ENCODE measurements at regions not wholly inside any gene's neighbourhood (a gene's known extent, or its start where the extent isn't known, plus 50 kb on each side); places are given as distances from the start of the nearest gene placed in this dataset.

DNA sequence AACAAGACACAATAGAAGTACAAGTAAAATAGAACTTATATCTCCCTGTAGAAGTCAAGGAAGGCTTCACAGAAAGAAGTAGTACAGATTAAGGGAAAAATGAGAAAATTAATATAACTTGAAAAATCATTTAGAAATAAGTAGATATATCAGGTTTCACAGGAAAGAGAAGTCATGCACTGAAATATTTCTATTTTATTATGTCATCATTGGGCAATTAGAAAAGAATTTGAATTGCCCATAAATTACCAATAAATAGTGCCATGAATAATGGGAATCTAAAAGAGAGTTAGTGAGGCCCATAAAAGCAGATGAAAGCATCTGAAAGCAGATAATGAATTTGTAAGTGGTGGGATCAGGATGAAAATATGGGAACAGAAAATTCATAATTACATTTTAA is 1597.8 kb downstream of the PLA2G4A start:
- ChIA-PET CTCF (no interaction called here), POLR2A (ENCODE audit: unreplicated experiment) (no interaction called here)
- no TSS peak for BruUV-seq (replicated peaks)
- TF ChIP-seq EZH2 (IDR thresholded peaks at IDR 0.05; ENCODE audit: low read depth), result no peak
- TF ChIP-seq, protein P1, sequence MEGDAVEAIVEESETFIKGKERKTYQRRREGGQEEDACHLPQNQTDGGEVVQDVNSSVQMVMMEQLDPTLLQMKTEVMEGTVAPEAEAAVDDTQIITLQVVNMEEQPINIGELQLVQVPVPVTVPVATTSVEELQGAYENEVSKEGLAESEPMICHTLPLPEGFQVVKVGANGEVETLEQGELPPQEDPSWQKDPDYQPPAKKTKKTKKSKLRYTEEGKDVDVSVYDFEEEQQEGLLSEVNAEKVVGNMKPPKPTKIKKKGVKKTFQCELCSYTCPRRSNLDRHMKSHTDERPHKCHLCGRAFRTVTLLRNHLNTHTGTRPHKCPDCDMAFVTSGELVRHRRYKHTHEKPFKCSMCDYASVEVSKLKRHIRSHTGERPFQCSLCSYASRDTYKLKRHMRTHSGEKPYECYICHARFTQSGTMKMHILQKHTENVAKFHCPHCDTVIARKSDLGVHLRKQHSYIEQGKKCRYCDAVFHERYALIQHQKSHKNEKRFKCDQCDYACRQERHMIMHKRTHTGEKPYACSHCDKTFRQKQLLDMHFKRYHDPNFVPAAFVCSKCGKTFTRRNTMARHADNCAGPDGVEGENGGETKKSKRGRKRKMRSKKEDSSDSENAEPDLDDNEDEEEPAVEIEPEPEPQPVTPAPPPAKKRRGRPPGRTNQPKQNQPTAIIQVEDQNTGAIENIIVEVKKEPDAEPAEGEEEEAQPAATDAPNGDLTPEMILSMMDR (conservative IDR thresholded peaks at IDR 0.05), result no peak
- Histone ChIP-seq H3K36me3 (ENCODE audit: low read depth) (no peaks in the 10 kb centered on the region), H3F3A (ENCODE audit: insufficient read depth, low read depth) (no peaks in the 10 kb centered on the region), H2AFZ (no peak overlapping the region), H3K4me2 (no peak overlapping the region), H3K27me3 (ENCODE audit: insufficient read depth, low read depth) (no peaks in the 10 kb centered on the region), H3K79me2 (ENCODE audit: low read depth) (no peaks in the 10 kb centered on the region), H3K9me2 (ENCODE audit: insufficient read depth) (no peaks in the 10 kb centered on the region), H3K27ac (no peak overlapping the region), H3K9me3 (ENCODE audit: insufficient read depth, low read depth) (0 out of 2 replicates have a peak, but pooled peaks cover 3% of the 10 kb centered on the region), H3K4me3 (no peak overlapping the region), H4K20me1 (ENCODE audit: insufficient read depth) (no peaks in the 10 kb centered on the region), H3K4me1 (replicated peaks; ENCODE audit: insufficient read depth) (no peaks in the 10 kb centered on the region)
- intact Hi-C loops (cut with micrococcal nuclease; ENCODE audit: unreplicated experiment), result no loop called here
- no peak for DNase-seq

DNA sequence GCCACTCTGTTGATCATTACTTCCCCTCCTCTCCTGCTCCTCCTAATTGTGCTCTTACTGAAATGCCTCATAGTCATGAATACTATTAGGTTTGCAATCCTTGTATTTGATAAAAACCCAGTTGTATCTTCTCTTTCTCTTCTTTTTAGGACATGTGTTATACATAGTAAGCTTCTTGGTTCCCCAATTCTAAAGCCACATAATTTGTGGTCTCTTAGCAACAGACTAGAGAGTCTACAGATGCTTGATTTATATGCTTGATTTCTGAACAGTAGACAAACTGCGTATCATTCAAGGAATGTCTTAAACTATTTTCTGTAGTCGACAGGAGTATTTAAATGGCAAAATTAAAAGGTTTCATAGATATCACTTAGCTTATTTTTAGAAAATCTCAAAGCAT is 1598.9 kb downstream of the PLA2G4A start:
- intact Hi-C loops (cut with micrococcal nuclease; ENCODE audit: unreplicated experiment), result no loop called here
- CTCF ChIA-PET, result no interaction called here
- POLR2A ChIA-PET (ENCODE audit: unreplicated experiment), result no interaction called here
- no peaks in the 10 kb centered on the region for H3K4me1 ChIP-seq (replicated peaks; ENCODE audit: insufficient read depth)
- no peak overlapping the region for H3K4me3 ChIP-seq
- H3K79me2 ChIP-seq (ENCODE audit: low read depth), result no peaks in the 10 kb centered on the region
- H4K20me1 ChIP-seq (ENCODE audit: insufficient read depth), result no peaks in the 10 kb centered on the region
- 0 out of 2 replicates have a peak, but pooled peaks cover 3% of the 10 kb centered on the region for H3K9me3 ChIP-seq (ENCODE audit: insufficient read depth, low read depth)
- no peak overlapping the region for H3K4me2 ChIP-seq
- no TSS peak for BruUV-seq (replicated peaks)
- H3K36me3 ChIP-seq (ENCODE audit: low read depth), result no peaks in the 10 kb centered on the region
- no peak for DNase-seq
- TF ChIP-seq, protein P1 (conservative IDR thresholded peaks at IDR 0.05), result no peak
- no peak for TF ChIP-seq EZH2 (IDR thresholded peaks at IDR 0.05; ENCODE audit: low read depth)
- no peaks in the 10 kb centered on the region for H3F3A ChIP-seq (ENCODE audit: insufficient read depth, low read depth)
- no peak overlapping the region for H3K27ac ChIP-seq
- no peaks in the 10 kb centered on the region for H3K27me3 ChIP-seq (ENCODE audit: insufficient read depth, low read depth)
- H2AFZ ChIP-seq, result no peak overlapping the region
- H3K9me2 ChIP-seq (ENCODE audit: insufficient read depth), result no peaks in the 10 kb centered on the region

DNA sequence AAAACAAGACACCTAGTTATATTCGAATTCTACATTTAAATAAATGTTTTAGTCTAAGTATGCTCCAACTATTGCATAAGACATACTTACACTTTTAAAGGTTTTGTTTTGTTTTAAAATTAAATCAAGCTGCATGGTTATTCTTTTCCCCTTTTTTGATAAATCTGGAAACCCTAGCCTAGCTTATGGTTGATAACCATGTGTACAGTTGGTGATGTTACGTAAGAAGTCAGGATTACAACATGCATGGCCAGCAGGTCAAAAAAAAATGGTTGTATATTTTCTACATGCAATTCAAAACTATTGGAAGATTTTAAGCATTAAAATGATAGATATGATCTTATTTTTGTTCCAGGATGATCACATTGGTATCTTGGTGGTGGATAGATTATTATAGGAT is 1600.6 kb downstream of the PLA2G4A start:
- TF ChIP-seq, protein P1 (conservative IDR thresholded peaks at IDR 0.05), result no peak
- TF ChIP-seq EZH2 (IDR thresholded peaks at IDR 0.05; ENCODE audit: low read depth), result no peak
- POLR2A ChIA-PET (ENCODE audit: unreplicated experiment), result no interaction called here
- Histone ChIP-seq H3K4me2 (no peak overlapping the region), H3K9me3 (ENCODE audit: insufficient read depth, low read depth) (0 out of 2 replicates have a peak, but pooled peaks cover 3% of the 10 kb centered on the region), H3K36me3 (ENCODE audit: low read depth) (no peaks in the 10 kb centered on the region), H3K27ac (no peak overlapping the region), H3K9me2 (ENCODE audit: insufficient read depth) (no peaks in the 10 kb centered on the region), H3F3A (ENCODE audit: insufficient read depth, low read depth) (no peaks in the 10 kb centered on the region), H3K4me3 (no peak overlapping the region), H4K20me1 (ENCODE audit: insufficient read depth) (no peaks in the 10 kb centered on the region), H3K4me1 (replicated peaks; ENCODE audit: insufficient read depth) (no peaks in the 10 kb centered on the region), H3K79me2 (ENCODE audit: low read depth) (no peaks in the 10 kb centered on the region), H2AFZ (no peak overlapping the region), H3K27me3 (ENCODE audit: insufficient read depth, low read depth) (no peaks in the 10 kb centered on the region)
- CTCF ChIA-PET, result interaction anchor here (0.6 kb wide), 1 partner anchor 277 kb away, joined by 4 read pairs; no protein-coding TSS in a partner anchor
- intact Hi-C loops (cut with micrococcal nuclease; ENCODE audit: unreplicated experiment), result no loop called here
- BruUV-seq (replicated peaks), result no TSS peak
- DNase-seq, result no peak

Measured in PC-9 (cell line).